Limb (tissue), 2 donors: ENCODE measurements at regions not wholly inside any gene's neighbourhood (a gene's known extent, or its start where the extent isn't known, plus 50 kb on each side); places are given as distances from the start of the nearest gene placed in this dataset.
A peak's percentile ranks its signal among the peaks of the same experiment; 100 is the strongest.
"Not testable (repeated sequence)": the region's sequence is repeated elsewhere in the genome, so short reads cannot be mapped to it uniquely, and the experiment has no call there.

Source experiments
- DNase-seq, 2 donors: peaks; one replicate each; pipeline ENCODE4 v3.0.0-alpha.2; 2016; ENCODE audit errors: extremely low spot score in 2 of 2

DNA sequence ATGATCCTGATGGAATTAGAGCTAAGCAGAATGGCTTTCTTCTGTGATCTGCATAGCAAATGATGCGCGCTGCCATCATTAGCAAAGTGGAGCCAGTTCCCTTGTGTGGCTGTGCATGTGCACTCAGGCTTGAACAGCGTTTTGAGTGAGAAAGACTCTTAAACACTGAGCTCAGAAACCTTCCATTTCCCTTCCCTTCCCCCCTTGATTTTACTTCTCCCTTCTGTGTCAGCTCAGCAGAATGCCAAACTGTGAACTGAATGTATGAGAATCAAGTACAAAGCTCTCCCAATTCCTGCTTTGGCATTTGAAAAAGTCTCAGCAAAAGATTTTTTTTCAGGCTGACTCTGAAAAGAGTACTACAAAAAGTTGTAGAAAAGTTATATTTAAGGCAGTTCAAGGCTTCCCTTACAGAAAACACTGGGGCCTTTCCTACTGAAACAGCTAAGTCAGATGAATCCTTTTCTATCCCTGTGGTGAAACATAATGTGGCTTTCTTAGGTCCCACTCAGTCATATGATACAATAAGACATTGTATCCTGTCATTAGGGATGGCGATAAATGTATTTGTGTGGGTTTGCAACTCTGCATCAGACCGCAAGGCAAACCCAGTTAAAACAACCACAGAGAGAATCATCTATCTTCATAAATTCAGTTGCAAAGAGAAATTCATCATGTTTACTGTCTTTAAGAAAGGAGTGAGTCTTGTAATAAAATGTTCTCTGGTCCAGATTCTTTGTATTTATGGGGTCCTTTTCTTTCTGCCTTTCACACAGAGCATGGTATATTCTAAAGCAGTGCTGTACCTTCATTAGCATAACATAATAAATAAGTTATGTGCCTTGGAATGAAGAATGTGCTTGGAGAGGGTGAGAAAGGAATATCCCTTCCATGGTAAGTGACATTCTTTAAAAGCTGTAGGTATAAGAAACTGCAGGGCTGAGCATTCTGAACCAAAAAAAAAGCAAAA, 222.6 kb downstream of the CAAP1 start:
- DNase-seq, result no peak

DNA sequence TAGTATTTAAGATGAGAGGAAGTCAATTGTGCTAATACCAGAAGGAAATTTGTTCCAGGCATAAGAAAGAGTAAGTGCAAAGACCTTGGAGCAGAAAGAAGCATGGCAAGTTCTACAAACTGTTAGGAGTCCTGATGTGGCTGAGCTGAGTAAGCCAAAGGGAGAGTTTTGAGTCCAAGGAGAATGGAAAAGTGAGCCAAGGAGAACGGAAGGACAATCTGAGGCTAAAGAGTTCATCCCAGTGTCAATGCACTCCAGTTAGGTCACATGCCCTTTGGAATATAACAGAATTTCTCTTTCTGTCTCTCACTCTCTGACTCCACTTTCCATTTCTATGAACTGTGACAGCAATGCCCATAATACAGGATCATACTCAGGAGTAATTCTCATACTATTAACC, 224.7 kb downstream of the CAAP1 start:
- no peak for DNase-seq

DNA sequence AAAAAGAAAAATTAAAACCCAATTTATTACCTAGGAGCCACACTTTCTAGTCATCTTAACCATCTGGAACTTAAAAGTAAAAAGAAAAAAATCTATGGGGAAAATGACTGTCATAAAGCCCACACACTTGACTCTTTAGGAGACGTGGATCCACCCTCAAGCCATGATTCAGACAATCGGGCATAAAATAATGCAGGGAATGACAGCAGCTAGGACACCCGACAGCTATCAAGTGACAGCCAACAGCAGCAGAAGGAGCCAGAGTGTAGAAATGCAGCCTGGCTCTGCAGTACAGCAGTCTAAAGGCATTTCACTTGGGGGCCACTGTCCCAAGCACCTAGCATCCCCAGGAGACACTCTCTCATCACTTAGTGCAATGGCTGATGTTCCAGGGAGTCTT, 226.9 kb downstream of the CAAP1 start:
- DNase-seq, result no peak

DNA sequence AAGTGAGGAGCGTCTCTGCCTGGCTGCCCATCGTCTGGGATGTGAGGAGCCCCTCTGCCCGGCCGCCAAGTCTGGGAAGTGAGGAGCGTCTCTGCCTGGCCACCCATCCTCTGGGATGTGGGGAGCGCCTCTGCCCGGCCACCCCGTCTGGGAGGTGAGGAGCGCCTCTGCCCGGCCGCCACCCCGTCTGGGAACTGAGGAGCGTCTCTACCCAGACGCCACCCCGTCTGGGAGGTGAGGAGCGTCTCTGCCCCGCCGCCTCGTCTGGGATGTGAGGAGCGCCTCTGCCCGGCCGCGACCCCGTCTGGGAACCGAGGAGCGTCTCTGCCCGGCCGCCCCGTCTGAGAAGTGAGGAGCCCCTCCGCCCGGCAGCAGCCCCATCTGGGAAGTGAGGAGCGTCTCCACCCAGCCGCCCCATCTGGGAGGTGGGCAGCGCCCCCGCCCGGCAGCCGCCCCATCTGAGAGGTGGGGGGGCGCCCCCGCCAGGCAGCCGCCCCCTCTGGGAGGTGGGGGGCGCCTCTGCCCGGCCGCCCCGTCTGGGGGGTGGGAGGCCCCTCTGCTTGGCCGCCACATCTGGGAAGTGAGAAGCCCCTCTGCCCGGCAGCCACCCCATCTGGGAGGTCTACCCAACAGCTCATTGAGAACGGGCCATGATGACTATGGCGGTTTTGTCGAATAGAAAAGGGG, 228.4 kb downstream of the CAAP1 start:
- DNase-seq, result not testable (repeated sequence)

DNA sequence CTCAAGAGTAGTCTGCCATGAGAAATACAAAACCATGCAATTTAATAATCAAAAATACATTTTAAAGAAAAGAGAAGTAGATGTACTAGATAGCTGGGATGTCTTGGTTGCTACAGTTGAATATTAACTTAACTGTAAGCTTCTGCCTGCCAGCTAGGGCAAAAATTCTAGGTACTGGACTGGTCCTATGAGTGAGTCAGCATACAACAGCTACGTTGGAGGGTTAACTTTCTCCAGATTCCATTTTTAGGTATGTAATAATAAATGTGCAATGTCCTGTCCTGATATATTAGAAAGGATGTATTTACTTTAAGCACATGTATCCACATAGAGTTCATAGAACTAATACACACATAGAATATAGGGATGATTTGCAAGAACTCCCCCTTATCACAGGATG, 230.1 kb downstream of the CAAP1 start:
- no peak for DNase-seq

DNA sequence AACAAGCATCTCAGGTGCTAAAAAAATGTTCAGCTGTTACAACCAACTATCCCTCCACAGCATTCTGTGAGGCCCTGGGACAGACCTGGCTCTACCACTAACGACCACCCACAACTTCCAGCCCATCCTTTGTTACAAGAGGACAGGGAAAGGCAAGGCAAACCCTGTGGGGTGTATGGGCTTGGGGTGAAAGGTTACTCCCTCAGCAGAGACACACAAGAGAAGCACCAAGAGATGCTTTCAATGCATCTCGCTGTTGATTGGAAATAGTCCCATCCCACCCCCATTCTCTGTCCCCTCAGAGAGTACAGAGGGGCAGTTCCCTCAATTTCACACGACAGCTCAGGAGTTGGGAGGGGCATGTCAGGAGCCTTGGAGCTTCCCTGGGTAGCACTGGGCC, 234.1 kb downstream of the CAAP1 start:
- no peak for DNase-seq

DNA sequence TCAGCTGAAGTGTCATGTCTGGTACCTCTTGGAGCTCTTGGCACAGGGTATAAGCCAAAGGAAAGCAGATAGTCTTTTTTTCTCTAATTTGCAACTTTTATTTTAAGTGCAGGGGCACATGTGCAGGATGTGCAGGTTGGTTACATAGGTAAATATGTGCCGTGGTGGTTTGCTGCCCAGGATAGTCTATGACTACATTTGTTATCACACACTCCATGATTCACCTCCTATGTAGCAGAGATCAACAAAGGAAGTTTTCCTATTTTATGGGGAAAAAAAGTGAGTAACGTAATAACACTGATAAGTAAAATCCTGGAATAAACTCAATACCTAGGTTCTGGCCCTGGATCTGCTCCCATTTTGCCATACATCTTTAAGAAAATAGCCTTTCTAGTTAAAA, 234.6 kb downstream of the CAAP1 start:
- DNase-seq, result no peak

DNA sequence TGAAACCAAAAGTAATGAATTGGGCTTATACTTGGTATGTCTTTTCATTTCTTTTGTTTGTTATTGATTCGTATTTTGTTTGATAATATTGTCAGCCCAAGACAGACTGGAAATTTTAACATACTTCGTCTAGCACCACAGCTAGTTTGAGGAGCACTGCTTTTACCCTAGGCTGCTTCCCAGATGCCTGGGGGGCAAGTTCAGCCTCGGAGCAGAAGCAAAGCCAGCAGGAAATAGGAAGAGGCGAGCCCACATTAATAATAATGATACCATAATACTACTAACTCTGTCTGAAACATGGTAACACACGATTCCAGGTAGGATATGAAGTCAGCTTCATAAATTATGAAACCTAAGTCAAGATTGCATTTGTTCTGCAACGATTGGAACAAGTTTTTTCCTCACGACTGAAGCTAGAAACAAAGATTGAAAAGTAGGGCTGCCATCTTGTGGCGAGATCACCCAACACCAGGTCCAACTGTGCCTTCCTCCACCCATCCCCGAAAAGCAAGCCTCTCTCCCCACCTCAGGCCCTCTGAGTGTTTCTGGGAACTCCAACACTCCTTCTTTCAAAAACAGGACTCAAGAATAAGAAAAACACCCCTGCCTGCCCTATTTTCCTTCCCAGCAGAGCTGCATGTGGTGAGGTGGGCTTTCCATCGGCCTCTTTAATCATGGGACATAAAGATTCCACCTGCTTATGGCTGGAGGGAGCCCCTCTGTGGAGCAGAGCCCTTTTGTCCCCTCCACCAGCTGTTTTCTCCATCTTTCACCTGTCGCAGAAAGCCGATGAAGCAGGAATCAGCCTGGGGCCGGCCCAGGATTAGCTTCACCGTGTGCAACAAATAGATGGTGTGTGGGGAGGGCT, 236.4 kb downstream of the CAAP1 start:
- peak; percentile 40 to 68 for DNase-seq

DNA sequence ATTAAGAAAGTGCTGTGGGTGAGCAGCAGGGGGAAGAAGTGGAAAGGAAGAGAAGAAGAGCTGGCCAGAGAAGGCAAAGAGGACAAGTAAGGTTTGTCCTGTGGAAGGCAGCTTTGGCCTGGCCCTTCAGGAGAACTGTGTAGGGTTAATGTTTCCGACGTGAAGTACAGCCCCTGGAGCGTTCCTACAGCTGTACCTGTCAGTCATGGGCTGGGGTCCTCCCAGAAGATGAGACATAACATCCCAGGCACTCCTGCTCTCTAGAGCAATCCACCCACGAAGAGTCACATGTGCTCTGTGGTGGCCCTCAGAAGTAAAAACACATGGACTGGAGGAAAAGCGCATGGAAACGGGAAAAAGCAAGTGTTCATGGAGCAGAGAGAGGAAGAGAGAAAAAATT, 237.4 kb downstream of the CAAP1 start:
- no peak for DNase-seq

DNA sequence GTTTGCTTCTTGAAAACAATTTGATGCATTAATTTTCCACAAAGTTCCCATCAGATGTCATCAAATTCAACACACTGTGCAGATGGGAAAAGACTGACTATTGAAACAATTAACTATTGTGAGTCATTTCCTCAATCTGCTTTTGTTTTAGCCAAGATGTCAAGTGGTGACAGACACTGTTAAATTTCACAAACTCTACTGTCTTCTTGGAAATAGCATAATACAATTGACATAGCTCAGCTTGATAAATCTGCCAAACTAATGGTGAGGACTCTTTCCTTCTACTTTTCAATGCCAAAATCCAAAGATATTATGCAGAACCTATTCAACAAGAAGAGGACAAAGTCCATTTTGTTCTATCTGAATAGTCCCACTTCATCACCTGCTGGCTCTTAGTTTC, 242.3 kb downstream of the CAAP1 start:
- DNase-seq, result no peak

DNA sequence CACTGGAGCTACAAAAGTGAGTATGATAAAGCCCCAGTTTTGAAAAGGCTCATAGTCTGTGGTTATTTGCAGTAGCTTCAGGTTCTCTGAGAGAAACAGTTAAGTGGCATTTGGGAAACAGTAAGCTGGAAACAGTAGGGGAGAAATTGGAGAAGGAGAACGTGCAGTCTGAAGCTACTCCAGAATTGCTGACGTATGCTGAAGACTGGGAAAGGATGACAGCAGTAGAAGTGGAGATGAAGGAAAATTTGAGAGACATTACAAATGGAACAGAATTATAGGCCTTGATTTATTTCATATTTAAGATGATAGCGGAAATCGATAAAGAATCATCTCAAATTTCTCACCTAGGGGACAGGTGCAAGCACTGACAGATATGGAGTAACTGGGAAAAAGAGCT, 248.8 kb downstream of the CAAP1 start:
- no peak for DNase-seq

DNA sequence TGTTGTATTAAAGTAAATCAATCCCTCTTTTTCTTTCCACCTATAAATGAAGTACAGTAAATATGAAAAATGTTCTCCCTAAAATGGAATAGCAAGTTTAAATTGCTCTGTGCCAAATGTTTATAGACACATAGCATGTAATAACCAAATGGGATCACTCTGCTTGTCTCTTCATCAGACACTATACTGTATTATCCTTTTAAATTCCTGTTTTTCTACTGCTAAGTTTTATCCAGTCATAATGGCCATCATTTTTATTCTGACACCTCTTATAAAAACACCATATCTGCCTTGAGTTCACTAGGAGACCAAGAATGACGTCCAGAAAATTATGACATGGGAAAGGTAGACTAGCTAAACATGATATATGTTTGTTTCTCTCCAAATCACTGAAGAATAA, 252.8 kb downstream of the CAAP1 start:
- DNase-seq, result no peak

DNA sequence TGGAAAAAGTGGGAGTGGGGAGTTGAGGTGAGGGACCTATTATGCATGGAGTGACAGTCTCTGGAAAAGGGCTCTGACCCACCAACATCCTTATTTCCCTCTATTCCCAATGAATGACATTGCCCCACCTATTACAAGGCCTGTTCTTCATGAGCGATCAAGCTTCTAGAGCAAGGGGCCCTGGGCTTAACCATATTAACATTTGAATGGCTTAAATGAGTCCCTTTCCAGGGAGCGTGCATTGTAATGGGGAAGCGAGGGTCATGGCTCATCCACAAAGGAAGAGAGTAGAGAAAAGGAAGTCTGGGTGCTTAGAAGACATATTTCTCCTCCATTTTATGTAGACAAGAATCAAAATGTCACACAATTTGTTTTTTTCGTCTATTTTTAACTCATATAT, 255.5 kb downstream of the CAAP1 start:
- DNase-seq, result no peak

DNA sequence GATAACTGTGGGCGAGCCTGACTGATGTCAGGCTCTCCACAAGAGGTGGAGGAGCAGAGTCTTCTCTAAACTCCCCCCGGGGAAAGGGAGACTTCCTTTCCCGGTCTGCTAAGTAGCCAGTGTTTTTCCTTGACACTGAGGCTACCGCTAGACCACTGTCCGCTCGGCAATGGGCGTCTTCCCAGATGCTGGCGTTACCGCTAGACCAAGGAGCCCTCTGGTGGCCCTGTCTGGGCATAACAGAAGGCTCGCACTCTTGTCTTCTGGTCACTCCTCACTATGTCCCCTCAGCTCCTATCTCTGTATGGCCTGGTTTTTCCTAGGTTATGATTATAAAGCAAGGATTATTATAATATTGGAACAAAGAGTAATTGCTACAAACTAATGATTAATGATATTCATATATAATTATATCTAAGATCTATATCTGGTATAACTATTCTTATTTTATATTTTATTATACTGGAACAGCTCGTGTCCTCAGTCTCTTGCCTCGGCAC, 278.7 kb downstream of the CAAP1 start:
- not testable (repeated sequence) for DNase-seq

DNA sequence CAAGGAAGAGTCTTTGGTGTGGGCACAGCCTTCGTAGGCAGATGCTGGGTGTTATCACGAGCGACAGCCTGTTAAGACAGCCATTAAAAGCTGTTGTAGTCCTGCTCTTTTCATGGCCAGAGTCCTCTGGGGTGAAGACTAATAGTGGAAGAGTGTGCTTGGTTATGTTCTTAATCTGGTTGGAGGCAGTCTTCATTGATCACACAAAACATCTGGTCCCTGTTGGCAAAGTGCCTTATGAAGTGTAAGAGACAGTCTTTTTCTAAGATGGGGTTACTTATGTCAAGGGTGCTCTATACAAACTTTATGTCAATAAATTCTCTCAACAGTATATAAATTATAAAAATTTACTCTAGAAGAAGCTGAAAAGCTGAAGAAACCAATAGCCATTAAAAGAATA, 280.4 kb downstream of the CAAP1 start:
- no peak for DNase-seq

DNA sequence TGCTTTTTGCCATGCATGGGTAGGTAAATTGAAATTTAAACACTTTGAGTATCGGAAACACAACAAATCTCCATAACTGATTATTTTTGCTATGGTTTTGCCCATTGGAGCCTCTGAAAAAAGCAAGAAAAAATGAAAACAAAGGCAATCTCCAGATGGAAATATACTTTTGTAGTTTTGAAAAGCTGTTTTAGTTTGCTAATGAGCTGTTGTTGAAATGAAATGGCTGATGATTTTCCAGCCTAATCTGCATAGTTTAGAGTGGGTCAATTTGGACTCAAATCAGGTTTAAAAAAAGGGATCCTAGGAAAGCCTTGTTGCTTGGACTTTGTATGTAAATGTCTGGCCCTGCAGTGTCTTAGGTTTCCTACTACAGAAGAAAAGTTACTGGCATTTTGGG, 285.8 kb downstream of the CAAP1 start:
- no peak for DNase-seq

DNA sequence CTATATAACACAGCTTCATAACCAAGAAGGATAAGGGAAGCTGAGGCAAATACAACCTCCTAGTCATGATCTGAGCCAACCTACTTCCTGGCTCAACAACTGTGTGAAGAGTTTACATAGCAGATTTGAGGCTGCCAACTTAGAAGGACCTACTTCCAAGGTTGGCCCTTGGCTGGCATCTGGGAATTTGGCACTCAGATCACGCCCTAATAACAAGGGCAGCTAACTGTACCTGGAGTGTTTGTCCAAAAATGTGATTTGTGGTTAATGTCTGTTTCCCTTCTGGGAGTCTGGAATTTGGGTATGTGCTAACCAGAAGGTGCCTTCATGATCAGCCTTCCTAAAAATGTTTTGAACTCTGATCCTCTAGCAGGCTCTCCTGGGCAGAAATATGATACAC, 287.2 kb downstream of the CAAP1 start:
- DNase-seq, result no peak

DNA sequence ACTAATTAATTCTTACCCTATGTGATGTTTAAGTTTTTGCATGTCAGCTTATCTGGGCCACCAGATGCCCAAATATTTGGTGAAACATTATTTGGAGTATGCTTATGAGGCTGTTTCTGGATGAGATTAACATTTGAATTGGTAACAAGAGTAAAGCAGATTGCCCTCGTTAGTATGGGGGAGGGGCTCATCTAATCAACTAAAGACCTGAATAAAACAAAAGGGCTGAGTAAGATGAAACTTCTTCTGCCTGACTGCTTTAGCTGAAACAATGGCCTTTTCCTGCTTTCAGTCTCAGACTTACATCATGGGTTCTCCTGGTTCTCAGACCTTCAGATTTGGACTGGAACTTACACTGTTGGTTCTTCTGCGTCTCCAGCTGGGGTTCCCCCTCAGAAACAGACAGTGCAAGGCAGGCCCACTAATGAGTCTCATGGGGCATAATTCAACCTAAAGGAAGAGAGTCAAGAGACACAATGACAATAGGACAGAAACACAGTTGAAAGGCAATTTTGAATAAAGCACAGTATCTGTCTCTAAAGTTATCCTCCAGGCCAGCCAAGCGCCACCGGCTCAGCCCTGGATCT, 288.4 kb downstream of the CAAP1 start:
- no peak for DNase-seq

DNA sequence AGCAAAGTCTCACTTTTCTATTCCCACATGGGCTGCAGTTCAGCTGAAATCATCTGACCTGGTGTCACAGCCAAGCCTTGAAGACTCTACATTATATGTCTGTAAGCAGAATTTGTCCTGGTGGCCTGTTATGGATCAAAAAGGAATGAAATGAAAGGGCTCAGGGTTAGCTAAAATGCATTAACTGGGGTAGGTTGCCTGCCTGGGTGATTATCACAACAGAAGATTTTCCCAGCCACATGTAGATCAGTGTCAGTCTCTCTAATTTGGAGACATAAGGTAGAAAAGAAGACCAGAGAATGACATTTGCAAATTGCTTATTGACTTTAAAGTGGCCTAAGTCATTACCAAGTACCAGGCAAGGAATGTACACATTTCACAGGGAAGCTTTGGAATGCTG, 289.0 kb downstream of the CAAP1 start:
- DNase-seq, result no peak

DNA sequence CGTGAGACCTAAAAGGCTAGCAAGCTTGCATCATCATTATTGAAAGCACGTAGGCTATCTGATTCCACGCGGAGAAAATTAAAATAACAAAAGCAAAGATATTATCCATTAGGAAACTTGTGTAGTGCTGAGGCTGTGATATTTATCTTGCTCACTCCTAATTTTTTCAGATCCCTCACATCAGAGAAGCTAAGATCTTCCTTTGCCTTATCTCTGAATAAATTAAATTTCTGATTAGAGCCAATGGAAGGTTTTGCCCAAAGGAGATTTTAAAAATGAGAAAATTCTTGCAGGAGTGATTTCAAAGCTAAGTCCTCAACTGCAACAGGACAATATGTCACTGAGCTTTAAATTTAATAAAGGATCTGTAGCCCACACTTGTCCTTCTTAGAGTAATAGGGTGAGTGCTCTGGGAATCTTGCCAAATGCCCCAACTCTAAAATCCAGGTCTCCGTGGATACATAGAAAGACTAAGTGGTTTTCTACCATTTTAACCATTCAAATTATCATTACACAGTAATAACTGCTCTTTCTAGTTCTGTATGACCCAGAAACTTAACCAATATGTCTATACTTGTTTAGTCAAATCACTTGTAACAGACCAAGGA, 295.0 kb downstream of the CAAP1 start:
- DNase-seq, result no peak

DNA sequence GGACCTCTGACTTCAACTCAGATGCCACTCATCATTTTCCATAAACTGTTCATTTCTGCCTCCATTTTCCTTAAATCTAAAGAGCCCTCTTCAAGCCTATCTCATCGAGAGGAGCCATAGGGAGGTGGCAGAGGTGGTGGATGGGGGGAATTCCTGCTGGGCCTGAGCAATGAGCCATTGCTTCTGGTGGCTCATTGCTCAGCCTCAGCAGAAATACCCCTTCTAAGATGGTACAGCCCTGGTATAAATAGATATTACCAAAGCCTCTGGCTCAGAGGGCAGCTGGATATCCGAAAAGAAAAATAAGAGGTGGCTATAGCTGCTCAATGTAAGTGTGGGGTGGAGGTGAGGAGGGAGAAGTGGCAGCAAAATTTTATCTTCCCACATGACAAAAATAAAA, 313.5 kb downstream of the CAAP1 start:
- no peak for DNase-seq
